ENCODE measurements at regions not wholly inside any gene's neighbourhood (a gene's known extent, or its start where the extent isn't known, plus 50 kb on each side); places are given as distances from the start of the nearest gene placed in this dataset.

DNA sequence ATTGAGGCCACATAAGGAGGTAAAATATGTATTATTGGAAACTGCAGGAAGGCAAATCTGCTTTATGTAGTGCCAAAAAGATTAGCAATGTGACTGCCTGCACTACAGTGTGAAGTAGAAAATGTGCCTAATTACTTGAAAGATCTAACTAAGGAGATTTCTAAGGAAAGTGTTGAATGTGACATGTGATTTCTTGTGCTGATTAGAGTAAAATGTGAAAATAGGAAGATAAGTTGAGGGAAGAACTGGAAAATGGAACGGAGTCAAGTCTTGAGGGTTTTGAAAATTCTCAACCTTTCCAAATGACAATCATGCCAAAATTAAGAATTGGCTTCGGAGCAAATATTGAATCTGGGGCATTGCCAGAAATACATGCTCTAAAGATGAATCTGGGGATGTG lies 209.5 kb upstream of the SPOCK3 start:
- TF ChIP-seq, protein P1, sequence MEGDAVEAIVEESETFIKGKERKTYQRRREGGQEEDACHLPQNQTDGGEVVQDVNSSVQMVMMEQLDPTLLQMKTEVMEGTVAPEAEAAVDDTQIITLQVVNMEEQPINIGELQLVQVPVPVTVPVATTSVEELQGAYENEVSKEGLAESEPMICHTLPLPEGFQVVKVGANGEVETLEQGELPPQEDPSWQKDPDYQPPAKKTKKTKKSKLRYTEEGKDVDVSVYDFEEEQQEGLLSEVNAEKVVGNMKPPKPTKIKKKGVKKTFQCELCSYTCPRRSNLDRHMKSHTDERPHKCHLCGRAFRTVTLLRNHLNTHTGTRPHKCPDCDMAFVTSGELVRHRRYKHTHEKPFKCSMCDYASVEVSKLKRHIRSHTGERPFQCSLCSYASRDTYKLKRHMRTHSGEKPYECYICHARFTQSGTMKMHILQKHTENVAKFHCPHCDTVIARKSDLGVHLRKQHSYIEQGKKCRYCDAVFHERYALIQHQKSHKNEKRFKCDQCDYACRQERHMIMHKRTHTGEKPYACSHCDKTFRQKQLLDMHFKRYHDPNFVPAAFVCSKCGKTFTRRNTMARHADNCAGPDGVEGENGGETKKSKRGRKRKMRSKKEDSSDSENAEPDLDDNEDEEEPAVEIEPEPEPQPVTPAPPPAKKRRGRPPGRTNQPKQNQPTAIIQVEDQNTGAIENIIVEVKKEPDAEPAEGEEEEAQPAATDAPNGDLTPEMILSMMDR (IDR thresholded peaks at IDR 0.05; ENCODE audit: low read depth, low read length) = no peak
- no peak for DNase-seq
- no peaks in the 10 kb centered on the region for H3K4me1 ChIP-seq
- H3K9me3 ChIP-seq = no peaks in the 10 kb centered on the region
- H3K4me3 ChIP-seq (ENCODE audit: low read depth, low read length) = no peak overlapping the region
- H3K27me3 ChIP-seq = no peaks in the 10 kb centered on the region
- no peaks in the 10 kb centered on the region for H3K36me3 ChIP-seq

DNA sequence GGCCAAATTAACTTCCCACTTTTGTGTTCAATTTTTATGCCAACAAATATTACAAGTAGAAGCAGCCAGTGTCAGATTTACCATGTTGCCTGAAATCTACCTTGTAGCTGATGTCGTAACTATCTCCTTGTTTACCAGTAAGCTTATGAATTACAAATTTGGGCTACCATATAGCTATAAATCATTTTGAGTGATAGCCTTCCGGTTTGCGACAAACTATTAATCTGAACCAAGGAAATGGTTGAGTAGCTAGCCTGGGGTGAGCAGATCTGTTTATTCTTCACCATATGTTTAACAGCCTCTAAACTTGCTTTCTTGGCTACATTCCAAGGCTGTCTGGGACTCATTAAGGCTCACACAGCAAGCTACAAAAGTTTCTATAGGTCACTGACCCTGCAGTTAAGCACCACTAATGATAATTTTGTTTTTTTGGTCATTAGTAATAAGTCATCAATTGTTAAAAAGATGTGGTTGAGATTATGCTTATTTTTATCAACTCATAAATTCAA lies 218.7 kb upstream of the SPOCK3 start:
- H3K27me3 ChIP-seq = no peaks in the 10 kb centered on the region
- peak; percentile 52 for DNase-seq
- H3K4me1 ChIP-seq = peaks cover 5% of the 10 kb centered on the region
- no peaks in the 10 kb centered on the region for H3K9me3 ChIP-seq
- TF ChIP-seq, protein P1 (IDR thresholded peaks at IDR 0.05; ENCODE audit: low read depth, low read length) = no peak
- H3K36me3 ChIP-seq = no peaks in the 10 kb centered on the region
- H3K4me3 ChIP-seq (ENCODE audit: low read depth, low read length) = no peak overlapping the region

DNA sequence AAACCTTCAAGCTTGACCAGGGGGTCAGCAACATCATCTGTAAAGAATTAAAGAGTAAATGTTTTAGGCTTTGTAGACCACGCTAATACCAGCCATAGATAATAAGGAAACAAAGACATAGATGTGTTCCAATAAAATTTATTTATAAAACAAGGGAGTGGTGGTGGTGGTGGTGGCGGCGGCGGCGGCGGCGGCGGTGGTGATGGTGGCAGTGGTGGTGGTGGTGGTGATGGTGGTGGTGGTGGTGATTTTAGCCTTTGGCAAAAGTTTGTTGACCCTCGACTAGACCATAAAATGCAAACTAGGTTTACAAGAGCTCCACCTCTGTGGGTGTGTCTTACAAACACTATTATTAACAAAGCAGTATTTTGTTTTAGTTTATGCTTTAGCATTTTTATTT lies 222.3 kb upstream of the SPOCK3 start:
- no peak for DNase-seq
- H3K27me3 ChIP-seq = no peaks in the 10 kb centered on the region
- TF ChIP-seq, protein P1 (IDR thresholded peaks at IDR 0.05; ENCODE audit: low read depth, low read length) = no peak
- H3K36me3 ChIP-seq = no peaks in the 10 kb centered on the region
- H3K4me1 ChIP-seq = peaks cover 5% of the 10 kb centered on the region
- H3K4me3 ChIP-seq (ENCODE audit: low read depth, low read length) = no peak overlapping the region
- no peaks in the 10 kb centered on the region for H3K9me3 ChIP-seq

DNA sequence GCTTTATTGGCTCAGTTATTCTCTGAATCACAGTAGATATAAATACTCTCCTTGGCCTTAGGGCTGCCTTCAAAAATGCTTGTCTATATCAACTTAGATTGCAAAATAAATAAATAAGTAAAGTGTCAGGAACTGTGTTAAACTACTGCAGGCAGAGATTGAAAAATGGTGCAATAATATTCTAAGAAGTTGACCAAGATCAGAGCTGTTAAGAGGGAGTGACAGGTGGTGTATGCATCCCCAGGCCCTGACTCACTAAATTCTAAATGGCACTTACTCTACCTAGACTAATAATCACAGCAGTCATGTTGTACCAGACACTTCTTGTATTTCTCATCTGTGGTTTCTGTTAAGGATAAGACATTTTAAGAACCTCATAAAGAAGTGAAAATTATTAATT lies 235.1 kb upstream of the SPOCK3 start:
- no peak overlapping the region for H3K4me3 ChIP-seq (ENCODE audit: low read depth, low read length)
- TF ChIP-seq, protein P1 (IDR thresholded peaks at IDR 0.05; ENCODE audit: low read depth, low read length) = no peak
- H3K4me1 ChIP-seq = peaks cover 5% of the 10 kb centered on the region
- H3K36me3 ChIP-seq = no peaks in the 10 kb centered on the region
- peak; percentile 10 for DNase-seq
- H3K27me3 ChIP-seq = no peaks in the 10 kb centered on the region
- H3K9me3 ChIP-seq = no peaks in the 10 kb centered on the region

DNA sequence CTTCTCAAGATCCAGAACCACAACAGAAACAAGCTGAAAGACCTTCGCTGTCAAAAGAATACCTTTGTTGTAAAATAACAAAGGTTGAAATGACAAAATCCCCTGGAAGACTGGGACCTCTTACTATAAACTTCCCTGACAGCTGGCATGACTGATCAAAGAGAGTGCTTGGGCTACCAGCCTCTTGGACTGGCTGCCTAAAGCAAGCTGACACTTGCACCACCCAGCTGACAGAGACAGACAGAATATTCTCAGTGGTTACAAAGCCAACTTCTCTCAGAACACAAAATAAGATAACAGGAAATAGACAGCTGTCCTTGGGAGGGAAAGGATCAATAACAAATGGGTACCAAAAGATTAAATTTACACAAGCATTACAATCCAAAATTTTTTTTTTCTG lies 241.7 kb upstream of the SPOCK3 start:
- no peak overlapping the region for H3K4me3 ChIP-seq (ENCODE audit: low read depth, low read length)
- no peaks in the 10 kb centered on the region for H3K4me1 ChIP-seq
- DNase-seq = no peak
- no peaks in the 10 kb centered on the region for H3K36me3 ChIP-seq
- H3K27me3 ChIP-seq = no peaks in the 10 kb centered on the region
- TF ChIP-seq, protein P1 (IDR thresholded peaks at IDR 0.05; ENCODE audit: low read depth, low read length) = no peak
- H3K9me3 ChIP-seq = no peaks in the 10 kb centered on the region

DNA sequence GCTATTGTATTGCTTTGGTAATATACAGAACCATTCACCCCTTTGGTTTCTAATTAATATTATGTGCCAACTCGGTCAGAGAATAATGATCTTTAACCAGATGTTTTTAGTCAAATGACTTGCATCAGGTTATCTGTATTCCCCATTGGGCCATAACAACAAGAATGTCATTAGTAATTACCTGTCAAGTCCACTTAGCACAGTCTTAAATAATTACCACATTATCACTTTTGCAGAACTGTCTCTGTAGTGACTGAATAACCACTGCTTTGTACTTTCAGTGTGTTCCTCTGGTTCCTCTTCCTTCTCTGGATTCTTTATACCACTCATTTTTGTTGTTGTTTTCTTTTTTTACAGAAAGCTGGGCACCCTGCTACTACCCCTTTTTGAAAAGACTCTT lies 257.7 kb upstream of the SPOCK3 start:
- Histone ChIP-seq H3K4me3 (ENCODE audit: low read depth, low read length) (no peak overlapping the region), H3K27me3 (no peaks in the 10 kb centered on the region), H3K4me1 (no peaks in the 10 kb centered on the region; the same call in 1 of the 2 replicates), H3K36me3 (no peaks in the 10 kb centered on the region), H3K9me3 (no peaks in the 10 kb centered on the region)
- no peak for DNase-seq
- TF ChIP-seq, protein P1 (IDR thresholded peaks at IDR 0.05; ENCODE audit: low read depth, low read length) = no peak

Measured in BE2C (cell line).